ENCODE measurements at regions not wholly inside any gene's neighbourhood (a gene's known extent, or its start where the extent isn't known, plus 50 kb on each side); places are given as distances from the start of the nearest gene placed in this dataset.

DNA sequence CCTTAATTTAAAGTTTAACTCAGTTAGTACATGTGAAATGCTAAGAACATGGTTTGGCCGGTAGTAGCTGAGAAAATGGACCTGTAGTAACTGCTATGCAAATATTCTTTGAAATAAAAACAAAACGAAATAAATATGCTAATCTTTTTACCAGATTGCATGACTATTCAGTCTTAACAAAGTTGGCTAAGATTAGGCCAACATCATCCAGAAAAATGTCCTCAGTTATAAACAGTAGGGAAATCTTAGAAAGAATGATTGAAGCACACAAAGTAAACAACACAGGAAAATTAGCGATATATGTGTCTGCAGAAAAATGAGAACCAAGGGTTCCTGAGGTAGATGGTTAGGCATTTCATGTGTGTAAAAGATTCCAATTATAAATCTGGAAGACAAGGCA, 832.1 kb downstream of the TUSC7 start:
- DNase-seq: no peak

DNA sequence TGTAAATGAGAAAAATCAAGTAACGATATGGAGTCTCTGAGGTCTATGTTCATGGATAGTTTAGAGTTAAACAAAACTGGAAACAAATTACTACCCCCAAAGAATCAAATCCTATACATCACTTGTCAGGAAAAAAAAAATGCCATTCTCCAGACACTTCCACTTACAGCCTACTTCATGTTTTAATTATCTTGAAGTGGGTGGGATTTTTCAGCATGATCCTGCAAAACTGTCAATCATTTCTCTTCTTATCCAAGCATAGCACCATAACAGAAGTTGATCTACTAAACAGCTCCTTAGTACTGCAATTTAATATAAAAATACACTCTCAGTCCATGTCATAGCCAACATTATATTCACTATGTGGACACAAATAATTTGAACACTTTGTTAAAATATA, 833.9 kb downstream of the TUSC7 start:
- TF ChIP-seq, protein P1, sequence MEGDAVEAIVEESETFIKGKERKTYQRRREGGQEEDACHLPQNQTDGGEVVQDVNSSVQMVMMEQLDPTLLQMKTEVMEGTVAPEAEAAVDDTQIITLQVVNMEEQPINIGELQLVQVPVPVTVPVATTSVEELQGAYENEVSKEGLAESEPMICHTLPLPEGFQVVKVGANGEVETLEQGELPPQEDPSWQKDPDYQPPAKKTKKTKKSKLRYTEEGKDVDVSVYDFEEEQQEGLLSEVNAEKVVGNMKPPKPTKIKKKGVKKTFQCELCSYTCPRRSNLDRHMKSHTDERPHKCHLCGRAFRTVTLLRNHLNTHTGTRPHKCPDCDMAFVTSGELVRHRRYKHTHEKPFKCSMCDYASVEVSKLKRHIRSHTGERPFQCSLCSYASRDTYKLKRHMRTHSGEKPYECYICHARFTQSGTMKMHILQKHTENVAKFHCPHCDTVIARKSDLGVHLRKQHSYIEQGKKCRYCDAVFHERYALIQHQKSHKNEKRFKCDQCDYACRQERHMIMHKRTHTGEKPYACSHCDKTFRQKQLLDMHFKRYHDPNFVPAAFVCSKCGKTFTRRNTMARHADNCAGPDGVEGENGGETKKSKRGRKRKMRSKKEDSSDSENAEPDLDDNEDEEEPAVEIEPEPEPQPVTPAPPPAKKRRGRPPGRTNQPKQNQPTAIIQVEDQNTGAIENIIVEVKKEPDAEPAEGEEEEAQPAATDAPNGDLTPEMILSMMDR (IDR thresholded peaks at IDR 0.05): no peak
- no peak for TF ChIP-seq POLR2A (IDR thresholded peaks at IDR 0.05)
- Histone ChIP-seq H3K4me3 (no peak overlapping the region), H3K9me3 (no peaks in the 10 kb centered on the region), H3K27me3 (no peaks in the 10 kb centered on the region), H3K4me1 (no peaks in the 10 kb centered on the region), H3K36me3 (no peaks in the 10 kb centered on the region), H3K27ac (no peak overlapping the region)
- no peak for DNase-seq

More for the DNA sequence above, 832.1 kb downstream of the TUSC7 start:
- H3K27ac ChIP-seq: no peak overlapping the region
- no peak overlapping the region for H3K4me3 ChIP-seq
- H3K9me3 ChIP-seq: no peaks in the 10 kb centered on the region
- no peaks in the 10 kb centered on the region for H3K36me3 ChIP-seq
- no peaks in the 10 kb centered on the region for H3K4me1 ChIP-seq
- no peaks in the 10 kb centered on the region for H3K27me3 ChIP-seq
- TF ChIP-seq, protein P1 (IDR thresholded peaks at IDR 0.05): no peak
- TF ChIP-seq POLR2A (IDR thresholded peaks at IDR 0.05): no peak

DNA sequence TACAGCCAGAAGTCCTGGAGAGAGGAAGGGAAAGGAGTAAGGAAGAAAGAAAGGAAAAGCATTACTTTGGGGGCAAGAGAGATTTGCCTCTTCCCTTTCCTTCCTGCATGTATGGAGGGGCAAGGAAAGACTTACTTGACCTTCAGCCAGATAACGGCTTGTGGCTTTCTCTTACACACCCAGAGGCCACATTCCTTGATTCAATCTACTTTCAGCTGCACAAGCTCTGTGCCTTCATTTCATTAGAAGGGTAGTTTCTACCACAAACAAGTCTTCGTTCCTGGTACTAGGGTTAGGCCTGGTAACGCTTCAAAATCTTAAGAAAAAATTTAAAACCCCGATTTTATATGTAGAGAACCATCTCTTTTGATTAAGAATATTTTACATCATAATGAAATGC, 835.9 kb downstream of the TUSC7 start:
- Histone ChIP-seq H3K27ac (no peak overlapping the region), H3K4me3 (no peak overlapping the region), H3K4me1 (no peaks in the 10 kb centered on the region)

DNA sequence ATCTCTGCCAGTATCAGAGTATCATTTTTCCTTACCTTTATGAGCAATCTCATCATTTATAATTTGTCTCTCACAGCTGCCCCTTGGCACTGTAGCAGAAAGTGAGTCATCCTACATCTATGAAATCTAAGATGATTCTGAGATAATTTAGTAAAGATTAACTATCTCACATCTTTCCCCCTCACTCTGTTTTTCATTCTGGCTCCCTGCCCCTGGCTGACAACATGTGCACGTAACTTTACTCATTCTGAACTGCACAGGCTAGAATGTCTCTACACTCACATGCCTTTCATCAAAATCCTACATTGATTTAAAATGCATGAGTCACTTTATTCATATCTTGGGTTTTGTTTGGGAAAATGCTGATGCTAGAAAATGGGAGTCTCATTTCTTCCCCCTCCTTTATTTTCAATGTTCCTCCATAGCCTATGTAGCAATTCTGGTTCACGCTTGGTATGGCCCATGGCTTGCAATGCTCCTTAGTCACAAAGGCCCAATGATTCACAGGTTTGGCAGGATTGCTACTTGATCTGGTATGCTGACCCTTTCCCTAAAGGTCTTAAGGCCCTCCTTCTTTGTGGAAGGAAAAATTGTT, 838.5 kb downstream of the TUSC7 start:
- Histone ChIP-seq H3K4me1 (no peaks in the 10 kb centered on the region), H3K36me3 (no peaks in the 10 kb centered on the region), H3K27me3 (no peaks in the 10 kb centered on the region), H3K4me3 (no peak overlapping the region), H3K27ac (no peak overlapping the region), H3K9me3 (no peaks in the 10 kb centered on the region)
- no peak for DNase-seq
- TF ChIP-seq, protein P1 (IDR thresholded peaks at IDR 0.05): no peak
- TF ChIP-seq POLR2A (IDR thresholded peaks at IDR 0.05): no peak

More for the DNA sequence above, 835.9 kb downstream of the TUSC7 start:
- Histone ChIP-seq H3K9me3 (no peaks in the 10 kb centered on the region), H3K27me3 (no peaks in the 10 kb centered on the region), H3K36me3 (no peaks in the 10 kb centered on the region)
- no peak for DNase-seq
- TF ChIP-seq, protein P1 (IDR thresholded peaks at IDR 0.05): no peak

DNA sequence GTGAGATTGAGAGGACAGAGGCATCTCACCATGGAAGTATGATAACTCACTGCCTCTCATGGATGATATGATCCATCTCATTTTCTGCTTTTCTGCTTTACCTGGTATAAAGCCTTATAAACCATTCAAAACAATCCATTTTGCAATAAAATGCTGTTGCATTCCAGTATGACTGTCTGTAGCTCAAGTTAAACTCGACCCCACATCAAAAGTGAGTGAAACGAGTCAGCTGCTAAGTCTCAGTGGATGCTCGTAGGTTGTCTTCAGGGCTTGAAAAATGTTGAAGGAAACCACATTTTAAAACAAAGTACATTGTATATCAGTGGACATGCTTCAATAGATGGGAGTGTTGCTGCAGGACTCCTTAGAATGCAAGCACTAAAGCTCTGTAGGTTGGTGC, 839.0 kb downstream of the TUSC7 start:
- Histone ChIP-seq H3K4me1 (no peaks in the 10 kb centered on the region), H3K27ac (no peak overlapping the region), H3K36me3 (no peaks in the 10 kb centered on the region), H3K27me3 (no peaks in the 10 kb centered on the region), H3K9me3 (no peaks in the 10 kb centered on the region), H3K4me3 (no peak overlapping the region)
- DNase-seq: no peak
- TF ChIP-seq POLR2A (IDR thresholded peaks at IDR 0.05): no peak
- TF ChIP-seq, protein P1 (IDR thresholded peaks at IDR 0.05): no peak

DNA sequence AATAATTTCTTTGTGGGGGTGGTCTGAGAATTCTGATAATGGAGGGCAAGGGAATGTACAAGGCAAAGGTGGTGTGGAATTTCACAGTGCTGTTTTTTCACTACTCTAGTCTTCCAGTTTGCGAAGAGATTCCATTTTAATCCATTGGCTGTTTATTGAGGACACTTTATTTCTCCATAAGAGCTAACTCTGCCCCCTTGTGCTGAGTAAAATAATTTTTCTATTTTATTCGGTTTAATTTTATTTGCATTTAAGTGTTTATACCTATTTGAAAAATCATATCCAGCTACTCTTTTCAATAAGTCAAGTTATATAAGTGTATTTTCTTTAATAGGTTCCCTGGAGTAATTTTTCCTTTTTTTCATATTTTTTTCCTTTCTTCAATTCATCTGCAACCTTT, 840.1 kb downstream of the TUSC7 start:
- H3K27ac ChIP-seq: no peak overlapping the region
- H3K9me3 ChIP-seq: no peaks in the 10 kb centered on the region
- H3K27me3 ChIP-seq: no peaks in the 10 kb centered on the region
- H3K4me3 ChIP-seq: no peak overlapping the region
- DNase-seq: no peak
- no peaks in the 10 kb centered on the region for H3K36me3 ChIP-seq
- no peaks in the 10 kb centered on the region for H3K4me1 ChIP-seq
- no peak for TF ChIP-seq POLR2A (IDR thresholded peaks at IDR 0.05)
- TF ChIP-seq, protein P1 (IDR thresholded peaks at IDR 0.05): no peak

Data from Peyer's patch (tissue), 4 donors.